ENCODE measurements at regions not wholly inside any gene's neighbourhood (a gene's known extent, or its start where the extent isn't known, plus 50 kb on each side); places are given as distances from the start of the nearest gene placed in this dataset.
"Not testable (repeated sequence)": the region's sequence is repeated elsewhere in the genome, so short reads cannot be mapped to it uniquely, and the experiment has no call there.

DNA sequence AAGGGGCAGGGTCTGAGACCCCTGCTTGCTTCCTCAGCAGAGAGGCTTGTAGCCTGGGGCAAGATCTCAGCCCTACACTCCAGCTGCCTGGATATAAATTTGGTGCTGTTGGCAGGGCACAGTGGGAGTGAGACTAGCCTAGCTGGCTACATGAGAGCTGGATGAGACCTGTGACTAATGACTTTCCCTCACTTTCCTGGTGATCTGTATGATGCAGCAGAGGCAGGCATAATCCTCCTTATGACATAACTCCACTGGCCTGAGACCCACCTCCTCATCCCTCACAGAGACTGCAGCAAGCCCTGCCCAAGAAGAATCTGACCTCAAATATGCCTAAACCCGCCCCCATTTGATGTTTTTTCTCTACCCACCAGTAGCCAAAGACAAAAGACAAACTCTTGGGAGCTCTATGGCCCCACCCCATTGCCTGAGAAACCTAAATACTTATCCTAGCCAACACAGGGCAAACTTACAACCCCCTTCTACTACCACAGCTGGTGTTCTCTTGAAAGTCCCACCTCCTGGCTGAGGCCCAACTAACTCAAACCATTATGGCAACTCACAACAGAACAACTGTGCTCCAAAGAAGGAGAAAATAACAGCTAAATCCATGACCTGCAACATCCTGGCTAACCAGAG is 102.7 kb downstream of the NR4A2 start:
- no peak overlapping the region for H2BK15ac ChIP-seq (ENCODE audit: low read length)
- H3K36me3 ChIP-seq (replicated peaks in 1 of 2; ENCODE audit: control insufficient read depth in 2 of 2, insufficient read depth in 2 of 2, low read length in 2 of 2), result no peaks in the 10 kb centered on the region
- H3K27ac ChIP-seq (replicated peaks; ENCODE audit: low read length), result no peak overlapping the region
- no peak overlapping the region for H2BK5ac ChIP-seq (ENCODE audit: low read length)
- H4K8ac ChIP-seq (ENCODE audit: low read depth, low read length), result no peak overlapping the region
- no peak for DNase-seq (ENCODE audit: low spot score)
- no peak overlapping the region for H2BK12ac ChIP-seq (ENCODE audit: low read length)
- H2AFZ ChIP-seq (ENCODE audit: low read length), result no peak overlapping the region
- H3K4ac ChIP-seq (ENCODE audit: low read length), result no peak overlapping the region
- no peak overlapping the region for H3K18ac ChIP-seq (ENCODE audit: low read length)
- no peak overlapping the region for H3K9ac ChIP-seq (ENCODE audit: low read depth, low read length, poor library complexity)
- H3K23ac ChIP-seq (ENCODE audit: low read depth, low read length, poor library complexity), result no peak overlapping the region
- H4K91ac ChIP-seq (ENCODE audit: low read depth, low read length, poor library complexity), result no peak overlapping the region
- no peak overlapping the region for H2BK120ac ChIP-seq (ENCODE audit: low read depth, low read length)
- no peak overlapping the region for H3K4me3 ChIP-seq (ENCODE audit: low read length in 2 of 2)
- H3K27me3 ChIP-seq (ENCODE audit: control insufficient read depth in 3 of 3, insufficient read depth in 3 of 3, low read depth in 1 of 3, low read length in 3 of 3), result no peaks in the 10 kb centered on the region
- no peak overlapping the region for H2AK5ac ChIP-seq (ENCODE audit: low read depth, low read length)
- no CpG with 5 or more reads among the region's 1 CpG for WGBS, 2 donors (ENCODE audit: extremely low coverage in 2 of 2, insufficient read length in 2 of 2, insufficient replicate concordance in 1 of 2)
- no peaks in the 10 kb centered on the region for H3K79me1 ChIP-seq (ENCODE audit: low read depth, low read length)
- no peak overlapping the region for H3K14ac ChIP-seq (ENCODE audit: low read length)
- no peak overlapping the region for H3K4me2 ChIP-seq (ENCODE audit: insufficient read depth, low read length, poor library complexity, severe bottlenecking)
- H3K9me3 ChIP-seq (replicated peaks in 1 of 2; ENCODE audit: control insufficient read depth in 2 of 2, insufficient read depth in 1 of 2, low read depth in 1 of 2, low read length in 2 of 2), result no peaks in the 10 kb centered on the region
- no peaks in the 10 kb centered on the region for H3K4me1 ChIP-seq (ENCODE audit: control insufficient read depth in 2 of 2, insufficient read depth in 1 of 2, low read depth in 1 of 2, low read length in 2 of 2)

DNA sequence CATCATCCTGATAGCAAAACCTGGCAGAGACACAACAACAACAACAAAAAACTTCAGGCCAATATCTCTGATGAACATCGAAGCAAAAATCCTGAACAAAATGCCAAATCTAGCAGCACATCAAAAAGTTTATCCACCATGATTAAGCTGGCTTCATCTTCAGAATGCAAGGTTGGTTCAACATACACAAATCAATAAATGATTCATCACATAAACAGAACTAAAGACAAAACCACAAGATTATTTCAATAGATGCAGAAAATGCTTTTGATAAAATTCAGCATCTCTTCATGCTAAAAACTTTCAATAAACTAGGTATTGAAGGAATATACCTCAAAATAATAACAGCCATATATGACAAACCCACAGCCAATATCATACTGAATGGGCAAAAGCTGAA is 109.2 kb downstream of the NR4A2 start:
- H2AK5ac ChIP-seq (ENCODE audit: low read depth, low read length); H3K4me2 ChIP-seq (ENCODE audit: insufficient read depth, low read length, poor library complexity, severe bottlenecking); H4K91ac ChIP-seq (ENCODE audit: low read depth, low read length, poor library complexity); H3K18ac ChIP-seq (ENCODE audit: low read length); H3K36me3 ChIP-seq (replicated peaks in 1 of 2; ENCODE audit: control insufficient read depth in 2 of 2, insufficient read depth in 2 of 2, low read length in 2 of 2); H3K9ac ChIP-seq (ENCODE audit: low read depth, low read length, poor library complexity); H2BK5ac ChIP-seq (ENCODE audit: low read length); H3K4me1 ChIP-seq (ENCODE audit: control insufficient read depth in 2 of 2, insufficient read depth in 1 of 2, low read depth in 1 of 2, low read length in 2 of 2); H2BK120ac ChIP-seq (ENCODE audit: low read depth, low read length); H3K79me1 ChIP-seq (ENCODE audit: low read depth, low read length); H2BK15ac ChIP-seq (ENCODE audit: low read length); H2BK12ac ChIP-seq (ENCODE audit: low read length); H3K14ac ChIP-seq (ENCODE audit: low read length); H3K27ac ChIP-seq (replicated peaks; ENCODE audit: low read length); H2AFZ ChIP-seq (ENCODE audit: low read length); H3K23ac ChIP-seq (ENCODE audit: low read depth, low read length, poor library complexity); DNase-seq (ENCODE audit: low spot score); H3K4ac ChIP-seq (ENCODE audit: low read length); H3K27me3 ChIP-seq (ENCODE audit: control insufficient read depth in 3 of 3, insufficient read depth in 3 of 3, low read depth in 1 of 3, low read length in 3 of 3); H3K4me3 ChIP-seq (ENCODE audit: low read length in 2 of 2); H4K8ac ChIP-seq (ENCODE audit: low read depth, low read length); H3K9me3 ChIP-seq (replicated peaks in 1 of 2; ENCODE audit: control insufficient read depth in 2 of 2, insufficient read depth in 1 of 2, low read depth in 1 of 2, low read length in 2 of 2): not testable (repeated sequence)
- WGBS, 2 donors (ENCODE audit: extremely low coverage in 2 of 2, insufficient read length in 2 of 2, insufficient replicate concordance in 1 of 2), result no CpG with 5 or more reads among the region's 1 CpG

DNA sequence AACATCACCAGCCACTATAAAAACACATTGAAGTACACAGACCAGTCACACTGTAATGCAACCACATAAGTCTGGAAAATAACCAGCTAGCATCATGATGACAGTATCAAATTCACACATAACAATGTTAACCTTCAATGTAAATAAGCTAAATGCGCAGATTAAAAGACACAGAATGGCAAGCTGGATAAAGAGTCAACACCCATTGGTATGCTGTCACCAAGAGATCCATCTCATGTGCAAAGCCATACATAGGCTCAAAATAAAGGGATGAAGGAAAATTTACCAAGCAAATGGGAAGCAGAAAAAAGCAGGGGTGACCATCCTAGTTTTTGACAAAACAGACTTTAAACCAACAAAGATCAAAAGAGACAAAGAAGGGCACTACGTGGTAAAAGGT is 110.8 kb downstream of the NR4A2 start:
- Histone ChIP-seq H3K9ac (ENCODE audit: low read depth, low read length, poor library complexity) (no peak overlapping the region), H3K9me3 (replicated peaks in 1 of 2; ENCODE audit: control insufficient read depth in 2 of 2, insufficient read depth in 1 of 2, low read depth in 1 of 2, low read length in 2 of 2) (no peaks in the 10 kb centered on the region), H2BK15ac (ENCODE audit: low read length) (no peak overlapping the region), H4K91ac (ENCODE audit: low read depth, low read length, poor library complexity) (no peak overlapping the region), H3K27ac (replicated peaks; ENCODE audit: low read length) (no peak overlapping the region), H3K18ac (ENCODE audit: low read length) (no peak overlapping the region), H3K4me2 (ENCODE audit: insufficient read depth, low read length, poor library complexity, severe bottlenecking) (no peak overlapping the region), H2BK120ac (ENCODE audit: low read depth, low read length) (no peak overlapping the region), H3K27me3 (ENCODE audit: control insufficient read depth in 3 of 3, insufficient read depth in 3 of 3, low read depth in 1 of 3, low read length in 3 of 3) (no peaks in the 10 kb centered on the region), H3K23ac (ENCODE audit: low read depth, low read length, poor library complexity) (no peak overlapping the region), H3K4ac (ENCODE audit: low read length) (no peak overlapping the region), H2AK5ac (ENCODE audit: low read depth, low read length) (no peak overlapping the region), H2BK12ac (ENCODE audit: low read length) (no peak overlapping the region), H2BK5ac (ENCODE audit: low read length) (no peak overlapping the region), H3K4me3 (ENCODE audit: low read length in 2 of 2) (no peak overlapping the region), H3K14ac (ENCODE audit: low read length) (no peak overlapping the region), H3K4me1 (ENCODE audit: control insufficient read depth in 2 of 2, insufficient read depth in 1 of 2, low read depth in 1 of 2, low read length in 2 of 2) (no peaks in the 10 kb centered on the region), H3K36me3 (replicated peaks in 1 of 2; ENCODE audit: control insufficient read depth in 2 of 2, insufficient read depth in 2 of 2, low read length in 2 of 2) (no peaks in the 10 kb centered on the region), H2AFZ (ENCODE audit: low read length) (no peak overlapping the region), H3K79me1 (ENCODE audit: low read depth, low read length) (no peaks in the 10 kb centered on the region), H4K8ac (ENCODE audit: low read depth, low read length) (no peak overlapping the region)
- no CpG with 5 or more reads among the region's 2 CpGs for whole genome bisulfite sequencing, 2 donors (ENCODE audit: extremely low coverage in 2 of 2, insufficient read length in 2 of 2, insufficient replicate concordance in 1 of 2)
- DNase-seq (ENCODE audit: low spot score), result no peak

DNA sequence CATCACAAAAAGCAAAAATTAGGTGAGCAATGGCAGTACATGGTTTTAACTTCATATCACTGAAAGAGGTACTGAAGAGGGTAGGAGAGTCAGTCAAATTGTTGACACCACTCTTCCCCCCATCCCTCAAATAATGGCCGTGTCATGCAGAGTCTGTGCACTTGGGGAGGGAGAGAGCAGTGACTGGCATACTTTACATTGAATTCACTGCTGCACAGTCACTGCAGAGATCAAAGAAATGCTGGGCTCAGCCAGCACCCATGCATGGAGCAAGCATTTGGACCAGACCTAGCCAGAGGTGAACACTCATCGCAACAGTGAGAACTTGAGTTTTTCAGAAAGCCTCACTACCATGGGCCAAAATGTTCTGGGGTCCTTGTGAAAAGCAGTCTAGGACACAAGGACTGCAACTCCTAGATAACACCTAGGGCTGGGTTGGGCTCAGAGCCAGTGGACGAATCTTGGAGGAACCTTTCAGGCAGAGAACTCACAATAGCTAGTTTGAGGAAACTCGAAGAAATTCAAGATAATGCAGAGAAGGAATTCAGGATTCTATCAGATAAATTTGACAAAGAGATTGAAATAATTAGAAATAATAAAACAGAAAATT is 112.9 kb downstream of the NR4A2 start:
- H4K8ac ChIP-seq (ENCODE audit: low read depth, low read length), result no peak overlapping the region
- H2BK15ac ChIP-seq (ENCODE audit: low read length), result no peak overlapping the region
- no peak overlapping the region for H2BK5ac ChIP-seq (ENCODE audit: low read length)
- no peak overlapping the region for H2BK120ac ChIP-seq (ENCODE audit: low read depth, low read length)
- no peak overlapping the region for H3K4ac ChIP-seq (ENCODE audit: low read length)
- no peak overlapping the region for H2AFZ ChIP-seq (ENCODE audit: low read length)
- H3K9ac ChIP-seq (ENCODE audit: low read depth, low read length, poor library complexity), result no peak overlapping the region
- H3K4me1 ChIP-seq (ENCODE audit: control insufficient read depth in 2 of 2, insufficient read depth in 1 of 2, low read depth in 1 of 2, low read length in 2 of 2), result no peaks in the 10 kb centered on the region
- H2AK5ac ChIP-seq (ENCODE audit: low read depth, low read length), result no peak overlapping the region
- no peaks in the 10 kb centered on the region for H3K79me1 ChIP-seq (ENCODE audit: low read depth, low read length)
- H3K14ac ChIP-seq (ENCODE audit: low read length), result no peak overlapping the region
- no peak overlapping the region for H3K18ac ChIP-seq (ENCODE audit: low read length)
- DNase-seq (ENCODE audit: low spot score), result no peak
- no peaks in the 10 kb centered on the region for H3K9me3 ChIP-seq (replicated peaks in 1 of 2; ENCODE audit: control insufficient read depth in 2 of 2, insufficient read depth in 1 of 2, low read depth in 1 of 2, low read length in 2 of 2)
- H3K23ac ChIP-seq (ENCODE audit: low read depth, low read length, poor library complexity), result no peak overlapping the region
- H3K4me3 ChIP-seq (ENCODE audit: low read length in 2 of 2), result peak overlapping the region in 1 of 2 donors; percentile 54
- H3K27me3 ChIP-seq (ENCODE audit: control insufficient read depth in 3 of 3, insufficient read depth in 3 of 3, low read depth in 1 of 3, low read length in 3 of 3), result no peaks in the 10 kb centered on the region
- H3K4me2 ChIP-seq (ENCODE audit: insufficient read depth, low read length, poor library complexity, severe bottlenecking), result no peak overlapping the region
- H4K91ac ChIP-seq (ENCODE audit: low read depth, low read length, poor library complexity), result no peak overlapping the region
- H2BK12ac ChIP-seq (ENCODE audit: low read length), result no peak overlapping the region
- no CpG with 5 or more reads among the region's 4 CpGs for WGBS, 2 donors (ENCODE audit: extremely low coverage in 2 of 2, insufficient read length in 2 of 2, insufficient replicate concordance in 1 of 2)
- H3K27ac ChIP-seq (replicated peaks; ENCODE audit: low read length), result no peak overlapping the region
- H3K36me3 ChIP-seq (replicated peaks in 1 of 2; ENCODE audit: control insufficient read depth in 2 of 2, insufficient read depth in 2 of 2, low read length in 2 of 2), result no peaks in the 10 kb centered on the region

All from neuronal stem cell (in vitro differentiated cells).